SU-DHL-6 (cell line): ENCODE measurements at regions not wholly inside any gene's neighbourhood (a gene's known extent, or its start where the extent isn't known, plus 50 kb on each side); places are given as distances from the start of the nearest gene placed in this dataset.

Experiments used
- CTCF ChIP-seq: fragments of 200-600 bp; sonication (generic); IDR thresholded peaks from one replicate; pipeline ENCODE4 v1.5.1; 2017; ENCODE audit warnings: antibody characterized with exemption, mild to moderate bottlenecking, low read length, moderate library complexity; ENCODE audit not compliant: insufficient read depth, poor library complexity, severe bottlenecking
- EZH2phosphoT487 ChIP-seq: fragments of 200-600 bp; sonication (generic), shearing (Covaris generic); conservative IDR thresholded peaks from 2 replicates; pipeline ENCODE4 v1.6.1; 2018; ENCODE audit warnings: mild to moderate bottlenecking, antibody characterized with exemption, low read length, moderate library complexity, mixed read lengths

GRCh38 chr10:130932326-130933007 lies 379.1 kb downstream of the TCERG1L start:
- TF ChIP-seq CTCF, result no peak
- no peak for TF ChIP-seq EZH2phosphoT487
